HepG2 (cell line): ENCODE measurements at regions not wholly inside any gene's neighbourhood (a gene's known extent, or its start where the extent isn't known, plus 50 kb on each side); places are given as distances from the start of the nearest gene placed in this dataset.

Experiments used
- ATAC-seq: fragments of 200-7000 bp; cut with Tn5 transposase; 3 replicates; pipeline ENCODE4 v1.9.1; 2020; ENCODE audit warnings: mild to moderate bottlenecking, moderate library complexity
- BruUV-seq: library from RNA; stranded (reverse); fragments of 400-500 nt; replicated peaks from 2 replicates; lab custom pipeline; 2021; lab: Mats Ljungman, UMichigan
- CTCF ChIA-PET: fragments of 300-600 bp; formaldehyde crosslinking; extraction: SDS; loops from one replicate; lab custom pipeline; 2021; ENCODE audit warnings: low total read pairs, inconsistent platforms, low intra/inter-chr PET ratio; lab: Yijun Ruan, JAX
- POLR2A ChIA-PET: fragments of 350-600 bp; sonication (Branson Sonifier 250); formaldehyde crosslinking; loops from one replicate; lab custom pipeline; 2020; ENCODE audit warnings: antibody characterized with exemption, inconsistent platforms; lab: Yijun Ruan, JAX
- DNase-seq: peaks from one replicate; pipeline ENCODE4 v3.0.0-alpha.2; 2015; ENCODE audit warnings: low spot score
- FAIRE-seq: peaks from 3 replicates; lab custom pipeline; 2011; peaks lifted over from hg19 to GRCh38; lab: Jason Lieb, UNC
- H2AFZ ChIP-seq: one replicate; pipeline ENCODE4 v1.6.1; 2011; ENCODE audit warnings: low read length, inconsistent platforms
- H3K27ac ChIP-seq: fragments of 300-600 bp; 3 replicates; pipeline ENCODE4 v1.8.0; 2011; ENCODE audit warnings: mixed run types, mild to moderate bottlenecking, mixed read lengths, low read length, inconsistent platforms; ENCODE audit not compliant: insufficient read depth; ENCODE audit errors: extremely low read length
- H3K27me3 ChIP-seq, 2 experiments: fragments of 200-600 bp in 1 of 2; 2 replicates in 1 of 2; 3 replicates in 1 of 2; pipeline versions ENCODE4 v1.6.0 to v1.8.0; 2011; ENCODE audit warnings: low read length in 2 of 2, mild to moderate bottlenecking in 2 of 2, moderate library complexity in 2 of 2, inconsistent platforms in 1 of 2; ENCODE audit not compliant: insufficient read depth in 2 of 2, control insufficient read depth in 1 of 2
- H3K36me3 ChIP-seq, 2 experiments: fragments of 200-600 bp in 1 of 2; replicated peaks in 1 of 2; 2 replicates in 1 of 2; 3 replicates in 1 of 2; pipeline versions ENCODE4 v1.5.1 to v1.8.0; 2011; ENCODE audit warnings: low read length in 2 of 2, inconsistent platforms in 1 of 2; ENCODE audit not compliant: insufficient read depth in 2 of 2, control insufficient read depth in 1 of 2
- H3K4me1 ChIP-seq: 2 replicates; pipeline ENCODE4 v1.5.1; 2012; ENCODE audit warnings: low read length, inconsistent platforms; ENCODE audit not compliant: insufficient read depth
- H3K4me2 ChIP-seq: 2 replicates; pipeline ENCODE4 v1.6.0; 2011; ENCODE audit warnings: low read depth, low read length, inconsistent platforms
- H3K4me3 ChIP-seq, 3 experiments: fragments of 200-600 bp in 1 of 3; sonication (generic), shearing (Covaris generic) in 1 of 3; replicated peaks in 1 of 3; 2 replicates each; pipeline ENCODE4 v1.5.1; 2011 to 2016; ENCODE audit warnings: low read length in 3 of 3, inconsistent platforms in 2 of 3, low read depth in 2 of 3, mild to moderate bottlenecking in 2 of 3, control low read depth in 1 of 3, mixed read lengths in 1 of 3; ENCODE audit not compliant: insufficient read depth in 1 of 3
- H3K79me2 ChIP-seq: one replicate; pipeline ENCODE4 v1.6.1; 2011; ENCODE audit warnings: low read length, inconsistent platforms; ENCODE audit not compliant: insufficient read depth
- H3K9ac ChIP-seq: 2 replicates; pipeline ENCODE4 v1.6.0; 2011; ENCODE audit warnings: mild to moderate bottlenecking, low read depth, low read length, inconsistent platforms; ENCODE audit not compliant: insufficient read depth
- H3K9me3 ChIP-seq: 2 replicates; pipeline ENCODE4 v1.5.1; 2012; ENCODE audit warnings: mild to moderate bottlenecking, low read length
- H4K20me1 ChIP-seq: 2 replicates; pipeline ENCODE4 v1.6.0; 2011; ENCODE audit warnings: inconsistent platforms, mild to moderate bottlenecking, low read length, moderate library complexity; ENCODE audit not compliant: insufficient read depth
- DMAP1 ChIP-seq: IDR thresholded peaks from 2 replicates; pipeline ENCODE4 v1.6.1; 2016
- FLYWCH1 ChIP-seq: sonication (generic); formaldehyde crosslinking; IDR thresholded peaks from 2 replicates; pipeline ENCODE4 v1.8.1; 2023; ENCODE audit warnings: mild to moderate bottlenecking, missing genetic modification reagents
- GPBP1L1 ChIP-seq: sonication (generic); formaldehyde crosslinking; IDR thresholded peaks from 2 replicates; pipeline ENCODE4 v1.5.0; 2020; ENCODE audit warnings: mild to moderate bottlenecking, missing genetic modification reagents
- MED13 ChIP-seq: sonication (generic); formaldehyde crosslinking; IDR thresholded peaks from 2 replicates; pipeline ENCODE4 v1.5.0; 2020; ENCODE audit warnings: missing genetic modification reagents
- MXD4 ChIP-seq: IDR thresholded peaks from 2 replicates; pipeline ENCODE4 v1.6.1; 2016; ENCODE audit warnings: mild to moderate bottlenecking, missing biosample characterization, missing genetic modification reagents
- PRMT3 ChIP-seq: sonication (generic); formaldehyde crosslinking; IDR thresholded peaks from 2 replicates; pipeline ENCODE4 v1.8.1; 2022; ENCODE audit warnings: low read depth, mild to moderate bottlenecking, moderate library complexity, missing genetic modification reagents, borderline replicate concordance
- SIN3B ChIP-seq: fragments of 150-350 bp; IDR thresholded peaks from 2 replicates; pipeline ENCODE4 v1.6.1; 2014; ENCODE audit warnings: low read length
- XBP1 ChIP-seq: sonication (generic); formaldehyde crosslinking; IDR thresholded peaks from 2 replicates; pipeline ENCODE4 v1.5.0; 2020; ENCODE audit warnings: missing genetic modification reagents
- YY1 ChIP-seq: IDR thresholded peaks from 2 replicates; pipeline ENCODE4 v1.6.1; 2011; ENCODE audit warnings: low read length, low read depth, moderate library complexity, mild to moderate bottlenecking; ENCODE audit not compliant: insufficient read depth, insufficient replicate concordance
- ZNF350 ChIP-seq: sonication (generic); formaldehyde crosslinking; IDR thresholded peaks from 2 replicates; pipeline ENCODE4 v1.4.0; 2020; ENCODE audit warnings: mild to moderate bottlenecking, low read depth, missing genetic modification reagents, borderline replicate concordance
- ZNF383 ChIP-seq: sonication (generic); formaldehyde crosslinking; IDR thresholded peaks from 2 replicates; pipeline ENCODE4 v1.4.0; 2020; ENCODE audit warnings: missing genetic modification reagents, mild to moderate bottlenecking, borderline replicate concordance
- ZNF678 ChIP-seq: sonication (generic); formaldehyde crosslinking; IDR thresholded peaks from 2 replicates; pipeline ENCODE4 v1.4.0; 2020; ENCODE audit warnings: mild to moderate bottlenecking, missing genetic modification reagents
- WGBS: methylation state at CpG from one replicate; pipeline ENCODE4 v1.1.6; 2017; ENCODE audit warnings: low lambda C conversion rate; 5-methylcytosine and 5-hydroxymethylcytosine counted together
- in situ Hi-C: cut with HindIII; loops from 2 replicates; pipeline ENCODE4 v1.10.0; 2017; ENCODE audit warnings: low pct_unique_long_range_greater_than_20kb; ENCODE audit not compliant: extremely low pct_ligation_motif_present
- intact Hi-C: fragments of 100-400 bp; cut with micrococcal nuclease; formaldehyde crosslinking; loops from one replicate; pipeline ENCODE4 v1.10.0; 2022; ENCODE audit not compliant: unreplicated experiment
- TF ChIP-seq, protein P1 (sequence below): sonication (generic); formaldehyde crosslinking; IDR thresholded peaks from 2 replicates; pipeline ENCODE4 v1.5.0; 2020; ENCODE audit warnings: missing genetic modification reagents
- TF ChIP-seq, protein P2 (sequence below): sonication (generic); formaldehyde crosslinking; conservative IDR thresholded peaks from 2 replicates; pipeline ENCODE4 v1.8.0; 2022; ENCODE audit warnings: mild to moderate bottlenecking, moderate library complexity, missing genetic modification reagents
- TF ChIP-seq, protein P3 (sequence below): sonication (generic); formaldehyde crosslinking; IDR thresholded peaks from 2 replicates; pipeline ENCODE4 v1.4.0; 2020; ENCODE audit warnings: missing genetic modification reagents, low read depth, mild to moderate bottlenecking, borderline replicate concordance

DNA sequence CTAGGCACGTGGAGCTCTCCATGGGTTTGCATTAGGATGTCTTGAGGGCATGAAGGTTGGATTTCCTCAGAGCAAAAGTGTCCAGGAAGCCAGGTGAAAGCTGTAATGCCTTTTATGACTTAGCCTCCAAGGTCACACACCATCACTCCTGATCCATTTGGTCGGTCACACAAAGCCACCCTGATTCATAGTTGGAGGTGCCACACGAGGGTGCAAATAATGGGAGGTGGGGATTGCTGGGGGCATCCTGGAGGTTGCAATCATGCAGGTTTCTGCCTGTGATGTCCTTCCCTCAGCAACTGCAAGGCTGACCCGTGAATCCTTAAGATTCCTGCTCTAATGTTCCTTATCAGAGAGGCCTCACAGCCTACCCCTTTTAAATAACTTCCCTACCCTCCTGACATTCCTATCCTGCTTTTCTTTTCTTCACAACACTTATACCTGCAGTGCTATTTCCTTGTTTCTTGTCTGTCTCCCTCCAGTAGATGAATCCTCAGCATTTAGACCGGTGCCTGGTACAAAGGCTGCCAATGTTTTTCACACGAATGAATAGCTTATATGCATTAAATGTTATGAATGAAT is 97.1 kb downstream of the LIPG start:
- intact Hi-C loops, result no loop called here
- ChIA-PET POLR2A (no interaction called here), CTCF (no interaction called here)
- Histone ChIP-seq H3K27ac (no peak overlapping the region), H3K36me3 (no peaks in the 10 kb centered on the region), H3K4me2 (no peak overlapping the region), H4K20me1 (no peaks in the 10 kb centered on the region), H2AFZ (no peak overlapping the region), H3K4me3 (no peak overlapping the region), H3K9ac (no peak overlapping the region), H3K27me3 (peaks cover 0 to 14% of the 10 kb centered on the region in 2 experiments; a peak in 2 of 5 replicates), H3K79me2 (no peaks in the 10 kb centered on the region), H3K9me3 (no peaks in the 10 kb centered on the region), H3K4me1 (no peaks in the 10 kb centered on the region)
- TF ChIP-seq FLYWCH1 (CRISPR knock-in tag) (no peak), PRMT3 (no peak), GPBP1L1 (CRISPR knock-in tag) (no peak), MXD4 (CRISPR knock-in tag) (no peak), MED13 (CRISPR knock-in tag) (no peak), YY1 (no peak), ZNF383 (CRISPR knock-in tag) (no peak), SIN3B (no peak), XBP1 (CRISPR knock-in tag) (no peak), ZNF678 (no peak), DMAP1 (no peak), ZNF350 (CRISPR knock-in tag) (no peak)
- TF ChIP-seq, protein P1, sequence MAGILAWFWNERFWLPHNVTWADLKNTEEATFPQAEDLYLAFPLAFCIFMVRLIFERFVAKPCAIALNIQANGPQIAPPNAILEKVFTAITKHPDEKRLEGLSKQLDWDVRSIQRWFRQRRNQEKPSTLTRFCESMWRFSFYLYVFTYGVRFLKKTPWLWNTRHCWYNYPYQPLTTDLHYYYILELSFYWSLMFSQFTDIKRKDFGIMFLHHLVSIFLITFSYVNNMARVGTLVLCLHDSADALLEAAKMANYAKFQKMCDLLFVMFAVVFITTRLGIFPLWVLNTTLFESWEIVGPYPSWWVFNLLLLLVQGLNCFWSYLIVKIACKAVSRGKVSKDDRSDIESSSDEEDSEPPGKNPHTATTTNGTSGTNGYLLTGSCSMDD (CRISPR knock-in tag), result no peak
- TF ChIP-seq, protein P2, sequence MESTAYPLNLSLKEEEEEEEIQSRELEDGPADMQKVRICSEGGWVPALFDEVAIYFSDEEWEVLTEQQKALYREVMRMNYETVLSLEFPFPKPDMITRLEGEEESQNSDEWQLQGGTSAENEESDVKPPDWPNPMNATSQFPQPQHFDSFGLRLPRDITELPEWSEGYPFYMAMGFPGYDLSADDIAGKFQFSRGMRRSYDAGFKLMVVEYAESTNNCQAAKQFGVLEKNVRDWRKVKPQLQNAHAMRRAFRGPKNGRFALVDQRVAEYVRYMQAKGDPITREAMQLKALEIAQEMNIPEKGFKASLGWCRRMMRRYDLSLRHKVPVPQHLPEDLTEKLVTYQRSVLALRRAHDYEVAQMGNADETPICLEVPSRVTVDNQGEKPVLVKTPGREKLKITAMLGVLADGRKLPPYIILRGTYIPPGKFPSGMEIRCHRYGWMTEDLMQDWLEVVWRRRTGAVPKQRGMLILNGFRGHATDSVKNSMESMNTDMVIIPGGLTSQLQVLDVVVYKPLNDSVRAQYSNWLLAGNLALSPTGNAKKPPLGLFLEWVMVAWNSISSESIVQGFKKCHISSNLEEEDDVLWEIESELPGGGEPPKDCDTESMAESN (CRISPR knock-in tag), result no peak
- TF ChIP-seq, protein P3, sequence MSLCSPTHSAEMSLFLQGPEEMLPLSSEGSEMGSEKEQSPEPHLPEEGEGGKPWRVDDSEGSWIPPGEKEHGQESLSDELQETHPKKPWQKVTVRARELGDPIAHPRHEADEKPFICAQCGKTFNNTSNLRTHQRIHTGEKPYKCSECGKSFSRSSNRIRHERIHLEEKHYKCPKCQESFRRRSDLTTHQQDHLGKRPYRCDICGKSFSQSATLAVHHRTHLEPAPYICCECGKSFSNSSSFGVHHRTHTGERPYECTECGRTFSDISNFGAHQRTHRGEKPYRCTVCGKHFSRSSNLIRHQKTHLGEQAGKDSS (CRISPR knock-in tag), result no peak
- 45% methylated on average over 3 of the region's 6 CpGs for WGBS
- FAIRE-seq (no peak), ATAC-seq (no peak), DNase-seq (no peak)
- BruUV-seq, result no TSS peak
- in situ Hi-C loops, result no loop called here
